GM18858 (cell line): ENCODE measurements at regions not wholly inside any gene's neighbourhood (a gene's known extent, or its start where the extent isn't known, plus 50 kb on each side); places are given as distances from the start of the nearest gene placed in this dataset.

Source experiments
- ATAC-seq: cut with Tn5 transposase; IDR thresholded peaks from one replicate; pipeline ENCODE4 v1.9.1; 2021; ENCODE audit not compliant: unreplicated experiment

- no peak for ATAC-seq
Measured at GRCh38 chr21:16606271-16606670, 876.5 kb downstream of the USP25 start.

GRCh38 chr21:16608209-16608830 lies 878.5 kb downstream of the USP25 start:
- no peak for ATAC-seq

- ATAC-seq, result no peak
Measured at GRCh38 chr21:16619281-16619680, 889.5 kb downstream of the USP25 start.

GRCh38 chr21:16620786-16621320 lies 891.1 kb downstream of the USP25 start:
- no peak for ATAC-seq

GRCh38 chr21:16624479-16625118 lies 888.2 kb upstream of the CXADR start:
- no peak for ATAC-seq

GRCh38 chr21:16625491-16625890 lies 887.4 kb upstream of the CXADR start:
- ATAC-seq, result no peak

- ATAC-seq, result no peak
Measured at GRCh38 chr21:16633831-16634459, 878.9 kb upstream of the CXADR start.

GRCh38 chr21:16634515-16634914 lies 878.3 kb upstream of the CXADR start:
- no peak for ATAC-seq

- ATAC-seq, result no peak
Measured at GRCh38 chr21:16640297-16641027, 872.4 kb upstream of the CXADR start.

- no peak for ATAC-seq
Measured at GRCh38 chr21:16642353-16642752, 870.5 kb upstream of the CXADR start.

GRCh38 chr21:16644685-16645084 lies 868.2 kb upstream of the CXADR start:
- no peak for ATAC-seq

- no peak for ATAC-seq
Measured at GRCh38 chr21:16650714-16651366, 862.0 kb upstream of the CXADR start.

- ATAC-seq, result no peak
Measured at GRCh38 chr21:16651956-16652355, 860.9 kb upstream of the CXADR start.

- no peak for ATAC-seq
Measured at GRCh38 chr21:16663436-16663835, 849.4 kb upstream of the CXADR start.

GRCh38 chr21:16667395-16667794 lies 845.4 kb upstream of the CXADR start:
- no peak for ATAC-seq

GRCh38 chr21:16674949-16675348 lies 837.9 kb upstream of the CXADR start:
- ATAC-seq, result no peak

- ATAC-seq, result no peak
Measured at GRCh38 chr21:16676391-16676790, 836.5 kb upstream of the CXADR start.

GRCh38 chr21:16678429-16679160 lies 834.2 kb upstream of the CXADR start:
- no peak for ATAC-seq

- no peak for ATAC-seq
Measured at GRCh38 chr21:16695074-16695473, 817.8 kb upstream of the CXADR start.

- no peak for ATAC-seq
Measured at GRCh38 chr21:16707274-16707673, 805.6 kb upstream of the CXADR start.
